ENCODE measurements at regions not wholly inside any gene's neighbourhood (a gene's known extent, or its start where the extent isn't known, plus 50 kb on each side); places are given as distances from the start of the nearest gene placed in this dataset.
"Not testable (repeated sequence)": the region's sequence is repeated elsewhere in the genome, so short reads cannot be mapped to it uniquely, and the experiment has no call there.

DNA sequence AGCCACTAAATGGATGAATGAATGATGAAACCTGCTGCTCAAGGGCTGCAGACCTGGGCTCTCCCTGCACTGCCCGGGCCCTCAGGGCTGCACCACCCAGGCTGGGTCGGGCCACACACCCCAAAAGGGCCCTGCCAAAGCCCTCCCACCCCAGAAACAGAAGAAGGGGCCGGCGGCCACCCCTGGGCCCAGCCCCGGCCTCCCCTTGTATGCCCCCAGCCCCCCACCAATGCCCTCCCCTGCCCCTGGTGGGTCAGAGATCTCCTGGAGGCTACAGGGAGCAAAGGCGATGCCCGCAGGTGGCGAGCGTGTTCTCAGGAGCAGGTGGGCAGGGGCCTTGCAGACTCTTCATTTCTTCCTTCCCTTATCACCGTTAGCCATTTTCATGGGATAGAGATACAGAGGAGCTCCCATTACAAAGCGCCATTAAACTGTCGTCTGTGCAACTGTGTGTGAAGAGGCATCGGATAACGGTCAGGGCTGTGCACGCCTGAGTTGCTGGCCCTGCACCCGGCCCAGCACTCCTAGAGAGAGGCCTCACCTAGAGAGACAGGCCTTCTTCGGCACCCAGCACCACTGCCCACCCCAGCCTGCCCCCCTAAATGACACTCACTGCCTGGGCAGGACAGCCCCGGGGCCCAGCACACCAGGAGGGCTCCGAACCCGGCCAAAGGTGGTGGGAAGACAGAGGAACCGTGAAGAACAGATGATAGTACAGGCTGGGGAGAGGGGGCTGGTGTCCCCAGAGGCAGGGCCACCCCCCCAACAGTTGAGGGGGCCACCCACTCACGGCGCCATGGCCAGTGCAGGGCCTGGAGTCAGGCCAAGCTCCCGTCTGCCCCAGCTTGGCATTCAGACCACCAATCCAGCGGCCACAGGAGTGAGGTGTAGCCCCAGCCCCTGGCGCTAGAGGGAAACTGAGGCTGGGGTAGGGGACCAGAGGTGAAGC lies 133.7 kb downstream of the FAM53A start:
- no peak overlapping the region for H2AK5ac ChIP-seq (ENCODE audit: low read length)
- H3K36me3 ChIP-seq (ENCODE audit: control insufficient read depth in 1 of 2, insufficient read depth in 2 of 2, low read length in 2 of 2), result no peaks in the 10 kb centered on the region

DNA sequence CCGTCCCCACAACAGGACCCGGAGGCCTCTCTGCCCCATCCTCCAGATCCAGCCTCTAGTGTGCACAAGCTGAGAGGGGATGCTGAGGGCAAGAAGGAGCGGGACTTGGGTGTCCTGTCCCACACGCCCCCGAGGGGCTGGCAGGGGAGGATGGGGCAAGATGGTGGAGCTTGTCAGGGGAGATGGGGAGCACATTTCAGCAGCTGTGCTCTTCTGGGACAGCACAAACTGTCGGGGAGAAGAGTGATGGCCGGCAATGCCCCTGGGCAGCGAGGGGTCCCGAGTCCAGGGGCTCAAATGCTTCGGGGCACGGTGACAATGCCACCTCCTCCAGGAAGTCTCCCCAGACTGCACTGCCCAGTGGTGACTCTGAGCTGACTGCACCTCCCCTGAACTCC lies 134.5 kb downstream of the FAM53A start:
- no peaks in the 10 kb centered on the region for H3K27me3 ChIP-seq (ENCODE audit: insufficient read depth, low read length)
- no peaks in the 10 kb centered on the region for H3K36me3 ChIP-seq (ENCODE audit: control insufficient read depth in 1 of 2, insufficient read depth in 2 of 2, low read length in 2 of 2)

More for the DNA sequence above, 133.7 kb downstream of the FAM53A start:
- Histone ChIP-seq H3K9ac (ENCODE audit: low read length) (no peak overlapping the region), H4K12ac (ENCODE audit: low read depth, low read length) (no peak overlapping the region), H4K91ac (ENCODE audit: low read depth, low read length) (no peak overlapping the region), H3K23ac (ENCODE audit: low read length) (no peak overlapping the region), H3K4me1 (ENCODE audit: control insufficient read depth in 1 of 2, insufficient read depth in 2 of 2, low read length in 2 of 2) (no peaks in the 10 kb centered on the region), H3K27me3 (ENCODE audit: insufficient read depth, low read length) (no peaks in the 10 kb centered on the region), H2AFZ (ENCODE audit: insufficient read depth, low read length, poor library complexity) (no peak overlapping the region), H2BK12ac (ENCODE audit: low read length) (no peak overlapping the region), H3K27ac (ENCODE audit: low read depth, low read length) (no peak overlapping the region), H3K18ac (ENCODE audit: low read length) (no peak overlapping the region), H3K4me3 (ENCODE audit: low read depth, low read length) (no peak overlapping the region), H3K14ac (ENCODE audit: low read length) (no peak overlapping the region), H3K79me1 (ENCODE audit: low read length) (no peaks in the 10 kb centered on the region), H2BK5ac (ENCODE audit: low read depth, low read length, poor library complexity) (no peak overlapping the region), H3K9me3 (ENCODE audit: insufficient read depth, low read depth, low read length) (peaks cover 2% of the 10 kb centered on the region), H3K4ac (ENCODE audit: low read depth, low read length) (no peak overlapping the region), H2BK120ac (ENCODE audit: insufficient read depth, low read length, poor library complexity) (no peak overlapping the region), H3K4me2 (ENCODE audit: low read length) (no peak overlapping the region), H3K79me2 (ENCODE audit: control insufficient read depth, insufficient read depth, low read length, poor library complexity) (no peaks in the 10 kb centered on the region), H4K8ac (ENCODE audit: low read depth, low read length) (no peak overlapping the region)
- no peak for DNase-seq
- no CpG with 5 or more reads among the region's 26 CpGs for WGBS (ENCODE audit: extremely low coverage, insufficient coverage, insufficient read length)

DNA sequence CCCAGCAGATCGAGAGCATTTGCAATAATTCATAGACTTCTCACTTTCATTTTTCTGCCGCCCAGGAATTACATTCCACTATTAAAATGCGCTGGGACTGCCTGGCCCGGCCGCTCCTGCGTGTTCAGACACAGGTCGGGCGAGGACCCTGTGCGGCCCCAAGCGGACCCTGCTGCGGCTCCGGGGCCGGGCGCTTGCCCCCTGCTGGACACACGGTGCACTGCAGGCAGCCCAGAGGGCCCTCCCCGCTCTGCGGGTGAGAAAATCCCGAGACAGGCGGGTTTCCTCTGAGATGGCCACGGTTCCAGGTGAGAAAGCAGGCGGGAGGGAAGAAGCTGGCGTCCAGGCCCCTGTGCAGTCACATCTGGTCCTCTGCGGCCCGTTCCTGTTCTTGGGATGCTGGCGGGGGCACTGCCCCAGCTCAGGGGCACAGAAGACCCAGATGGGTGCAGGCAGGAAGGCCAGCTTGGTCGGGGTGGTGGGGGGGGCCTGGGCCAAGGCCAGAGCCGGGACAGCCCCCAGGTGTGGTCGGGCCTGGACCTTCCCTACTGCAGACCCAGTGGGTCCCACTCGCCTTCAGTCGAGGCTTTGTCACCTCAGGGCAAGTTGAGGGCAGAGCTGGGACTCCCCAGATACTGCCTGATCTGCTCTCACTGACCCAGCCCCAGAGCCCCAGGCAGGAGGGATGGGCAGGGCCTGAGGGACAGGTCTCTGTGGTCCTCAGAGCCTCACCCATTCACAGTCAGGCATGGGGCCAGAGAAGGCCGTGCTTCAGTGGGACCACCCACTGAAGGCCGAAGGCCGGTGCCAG lies 135.1 kb downstream of the FAM53A start:
- DNase-seq, result peak in 1 of 2 donors; percentile 39
- not testable (repeated sequence) for H3K9me3 ChIP-seq (ENCODE audit: insufficient read depth, low read depth, low read length); H3K4me2 ChIP-seq (ENCODE audit: low read length); H3K79me2 ChIP-seq (ENCODE audit: control insufficient read depth, insufficient read depth, low read length, poor library complexity); H4K12ac ChIP-seq (ENCODE audit: low read depth, low read length); H3K36me3 ChIP-seq (ENCODE audit: control insufficient read depth in 1 of 2, insufficient read depth in 2 of 2, low read length in 2 of 2); H2BK120ac ChIP-seq (ENCODE audit: insufficient read depth, low read length, poor library complexity); H4K8ac ChIP-seq (ENCODE audit: low read depth, low read length); H3K27me3 ChIP-seq (ENCODE audit: insufficient read depth, low read length); H3K27ac ChIP-seq (ENCODE audit: low read depth, low read length); H3K79me1 ChIP-seq (ENCODE audit: low read length); H3K18ac ChIP-seq (ENCODE audit: low read length); H2AK5ac ChIP-seq (ENCODE audit: low read length); H2BK12ac ChIP-seq (ENCODE audit: low read length); H3K23ac ChIP-seq (ENCODE audit: low read length); H3K9ac ChIP-seq (ENCODE audit: low read length); H3K4me3 ChIP-seq (ENCODE audit: low read depth, low read length); H3K14ac ChIP-seq (ENCODE audit: low read length); H3K4ac ChIP-seq (ENCODE audit: low read depth, low read length); H2AFZ ChIP-seq (ENCODE audit: insufficient read depth, low read length, poor library complexity); H3K4me1 ChIP-seq (ENCODE audit: control insufficient read depth in 1 of 2, insufficient read depth in 2 of 2, low read length in 2 of 2); H4K91ac ChIP-seq (ENCODE audit: low read depth, low read length); H2BK5ac ChIP-seq (ENCODE audit: low read depth, low read length, poor library complexity)
- WGBS (ENCODE audit: extremely low coverage, insufficient coverage, insufficient read length), result no CpG with 5 or more reads among the region's 33 CpGs

More for the DNA sequence above, 134.5 kb downstream of the FAM53A start:
- Histone ChIP-seq H3K27ac (ENCODE audit: low read depth, low read length) (no peak overlapping the region), H4K91ac (ENCODE audit: low read depth, low read length) (no peak overlapping the region), H3K4me3 (ENCODE audit: low read depth, low read length) (no peak overlapping the region), H2AK5ac (ENCODE audit: low read length) (no peak overlapping the region), H3K4ac (ENCODE audit: low read depth, low read length) (no peak overlapping the region), H2BK5ac (ENCODE audit: low read depth, low read length, poor library complexity) (no peak overlapping the region), H3K9ac (ENCODE audit: low read length) (no peak overlapping the region), H3K9me3 (ENCODE audit: insufficient read depth, low read depth, low read length) (peaks cover 2% of the 10 kb centered on the region), H2AFZ (ENCODE audit: insufficient read depth, low read length, poor library complexity) (no peak overlapping the region), H4K12ac (ENCODE audit: low read depth, low read length) (no peak overlapping the region), H2BK12ac (ENCODE audit: low read length) (no peak overlapping the region), H4K8ac (ENCODE audit: low read depth, low read length) (no peak overlapping the region), H3K14ac (ENCODE audit: low read length) (no peak overlapping the region), H3K18ac (ENCODE audit: low read length) (no peak overlapping the region), H3K79me1 (ENCODE audit: low read length) (no peaks in the 10 kb centered on the region), H2BK120ac (ENCODE audit: insufficient read depth, low read length, poor library complexity) (no peak overlapping the region), H3K79me2 (ENCODE audit: control insufficient read depth, insufficient read depth, low read length, poor library complexity) (no peaks in the 10 kb centered on the region), H3K23ac (ENCODE audit: low read length) (no peak overlapping the region), H3K4me1 (ENCODE audit: control insufficient read depth in 1 of 2, insufficient read depth in 2 of 2, low read length in 2 of 2) (no peaks in the 10 kb centered on the region), H3K4me2 (ENCODE audit: low read length) (no peak overlapping the region)
- no peak for DNase-seq
- no CpG with 5 or more reads among the region's 11 CpGs for WGBS (ENCODE audit: extremely low coverage, insufficient coverage, insufficient read length)

DNA sequence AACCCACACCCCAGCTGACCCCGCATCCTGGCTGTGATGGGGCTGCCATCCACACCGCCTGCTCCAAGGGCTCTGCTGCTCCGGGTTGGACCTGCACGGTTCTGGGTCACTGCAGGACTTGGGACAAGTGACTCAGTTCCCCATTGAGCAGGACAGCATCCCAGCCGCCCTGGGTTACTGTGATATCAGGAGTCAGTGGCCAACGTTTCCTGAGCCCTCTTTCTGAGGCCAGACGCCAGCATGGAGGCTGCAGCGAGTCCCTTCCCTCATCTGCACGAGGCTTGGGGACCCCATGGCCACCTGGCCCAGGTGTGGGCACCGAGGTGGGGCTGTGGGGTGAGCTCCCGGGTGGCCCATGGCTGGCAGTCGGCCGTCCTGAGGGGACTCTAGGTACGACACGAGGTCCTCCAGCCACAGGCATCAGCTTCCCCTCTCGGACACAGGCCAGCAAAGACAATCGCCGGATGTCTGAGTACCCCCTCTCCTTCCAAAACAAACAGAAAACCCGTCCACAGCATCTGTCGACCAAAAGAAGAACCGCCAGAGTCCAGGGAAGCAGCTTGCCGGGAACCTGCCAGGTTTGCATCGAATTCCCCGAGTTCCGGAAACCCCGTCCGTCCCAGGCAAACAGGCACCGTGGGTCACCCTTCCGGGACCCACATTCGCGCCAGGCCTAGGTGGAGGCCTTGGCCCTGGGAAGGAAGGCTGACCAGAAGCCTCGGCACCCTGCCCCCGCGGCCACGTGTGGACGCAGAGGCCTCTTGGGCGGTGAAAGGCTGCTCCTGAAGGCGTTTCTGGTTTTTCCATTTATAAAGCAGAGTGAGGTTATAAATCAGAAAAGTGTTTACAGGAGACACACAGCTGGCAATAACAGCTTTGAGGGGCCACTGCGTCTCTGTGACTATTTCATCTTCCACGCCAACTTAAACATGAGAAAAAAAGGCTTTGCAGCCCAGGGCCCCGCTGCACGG lies 136.0 kb downstream of the FAM53A start:
- Histone ChIP-seq H2AK5ac (ENCODE audit: low read length) (no peak overlapping the region), H3K36me3 (ENCODE audit: control insufficient read depth in 1 of 2, insufficient read depth in 2 of 2, low read length in 2 of 2) (no peaks in the 10 kb centered on the region), H3K4me1 (ENCODE audit: control insufficient read depth in 1 of 2, insufficient read depth in 2 of 2, low read length in 2 of 2) (no peaks in the 10 kb centered on the region), H2BK120ac (ENCODE audit: insufficient read depth, low read length, poor library complexity) (no peak overlapping the region), H3K79me1 (ENCODE audit: low read length) (no peaks in the 10 kb centered on the region), H2BK12ac (ENCODE audit: low read length) (no peak overlapping the region), H3K23ac (ENCODE audit: low read length) (no peak overlapping the region), H3K18ac (ENCODE audit: low read length) (no peak overlapping the region), H4K12ac (ENCODE audit: low read depth, low read length) (no peak overlapping the region), H4K91ac (ENCODE audit: low read depth, low read length) (no peak overlapping the region), H4K8ac (ENCODE audit: low read depth, low read length) (no peak overlapping the region), H3K27ac (ENCODE audit: low read depth, low read length) (no peak overlapping the region), H3K4ac (ENCODE audit: low read depth, low read length) (no peak overlapping the region), H3K79me2 (ENCODE audit: control insufficient read depth, insufficient read depth, low read length, poor library complexity) (no peaks in the 10 kb centered on the region), H2BK5ac (ENCODE audit: low read depth, low read length, poor library complexity) (no peak overlapping the region), H3K4me3 (ENCODE audit: low read depth, low read length) (no peak overlapping the region), H3K9me3 (ENCODE audit: insufficient read depth, low read depth, low read length) (peaks cover 2% of the 10 kb centered on the region), H3K9ac (ENCODE audit: low read length) (no peak overlapping the region), H3K27me3 (ENCODE audit: insufficient read depth, low read length) (no peaks in the 10 kb centered on the region), H2AFZ (ENCODE audit: insufficient read depth, low read length, poor library complexity) (no peak overlapping the region), H3K4me2 (ENCODE audit: low read length) (no peak overlapping the region), H3K14ac (ENCODE audit: low read length) (no peak overlapping the region)
- no CpG with 5 or more reads among the region's 42 CpGs for WGBS (ENCODE audit: extremely low coverage, insufficient coverage, insufficient read length)
- no peak for DNase-seq
